H1 (cell line): ENCODE measurements at regions not wholly inside any gene's neighbourhood (a gene's known extent, or its start where the extent isn't known, plus 50 kb on each side); places are given as distances from the start of the nearest gene placed in this dataset.

Experiments
- CTCF ChIA-PET: fragments of 300-600 bp; sonication (Branson Sonifier 250); formaldehyde crosslinking; loops from one replicate; lab custom pipeline; 2021; ENCODE audit not compliant: partially characterized antibody; lab: Charles Lee
- POLR2A ChIA-PET: fragments of 300-600 bp; sonication (Branson Sonifier 250); formaldehyde crosslinking; loops from one replicate; lab custom pipeline; 2021; ENCODE audit warnings: inconsistent platforms; ENCODE audit not compliant: partially characterized antibody; lab: Charles Lee
- DNase-seq, 2 experiments: peaks; one replicate each; pipeline versions ENCODE4 v3.0.0 to v3.0.0-alpha.2; 2010 to 2022; ENCODE audit warnings: low spot score in 2 of 2, low read depth in 1 of 2, mixed read lengths in 1 of 2
- FAIRE-seq: peaks from 2 replicates; lab custom pipeline; 2011; peaks lifted over from hg19 to GRCh38; lab: Jason Lieb, UNC
- H2AFZ ChIP-seq: 2 replicates; pipeline ENCODE4 v1.8.1; 2012; ENCODE audit warnings: low read length, inconsistent platforms
- H2AK5ac ChIP-seq: 2 replicates; pipeline ENCODE4 v1.6.1; 2013; ENCODE audit warnings: low read depth, low read length
- H2BK120ac ChIP-seq: replicated peaks from 2 replicates; pipeline ENCODE3; 2013; ENCODE audit warnings: low read depth, low read length, inconsistent platforms
- H2BK12ac ChIP-seq: 2 replicates; pipeline ENCODE4 v1.6.1; 2013; ENCODE audit warnings: low read depth, low read length
- H2BK15ac ChIP-seq: 2 replicates; pipeline ENCODE4 v1.6.1; 2013; ENCODE audit warnings: low read length
- H2BK20ac ChIP-seq: 2 replicates; pipeline ENCODE4 v1.6.1; 2013; ENCODE audit warnings: low read length
- H2BK5ac ChIP-seq: 2 replicates; pipeline ENCODE4 v1.6.1; 2013; ENCODE audit warnings: low read depth, low read length
- H3K14ac ChIP-seq: 2 replicates; pipeline ENCODE4 v1.6.1; 2013; ENCODE audit warnings: inconsistent platforms; ENCODE audit not compliant: insufficient read length
- H3K18ac ChIP-seq: 2 replicates; pipeline ENCODE4 v1.6.1; 2013; ENCODE audit warnings: low read length; ENCODE audit errors: extremely low read depth
- H3K23ac ChIP-seq: 2 replicates; pipeline ENCODE4 v1.6.1; 2013; ENCODE audit warnings: inconsistent platforms; ENCODE audit not compliant: insufficient read length
- H3K23me2 ChIP-seq: 2 replicates; pipeline ENCODE4 v1.6.1; 2013; ENCODE audit warnings: low read depth, low read length
- H3K27ac ChIP-seq: 2 replicates; pipeline ENCODE4 v1.6.1; 2011; ENCODE audit warnings: low read depth, low read length, inconsistent platforms
- H3K27me3 ChIP-seq, 4 experiments: replicated peaks in 1 of 4; 1 replicate in 1 of 4; 2 replicates in 3 of 4; pipeline versions ENCODE4 v1.6.1 to v1.8.1; 2011 to 2013; ENCODE audit warnings: low read length in 3 of 4, mild to moderate bottlenecking in 3 of 4, inconsistent platforms in 2 of 4, mixed read lengths in 2 of 4, moderate library complexity in 1 of 4; ENCODE audit not compliant: control insufficient read depth in 3 of 4, insufficient read depth in 3 of 4; ENCODE audit errors: extremely low read depth in 1 of 4
- H3K36me3 ChIP-seq, 4 experiments: 2 replicates each; pipeline versions ENCODE4 v1.6.1 to v1.8.1; 2011 to 2013; ENCODE audit warnings: mild to moderate bottlenecking in 4 of 4, low read length in 3 of 4, moderate library complexity in 2 of 4, control low read depth in 1 of 4, inconsistent platforms in 1 of 4; ENCODE audit not compliant: insufficient read depth in 4 of 4, control insufficient read depth in 2 of 4
- H3K4ac ChIP-seq: replicated peaks from 2 replicates; pipeline ENCODE3; 2013; ENCODE audit warnings: low read length, low read depth, mixed read lengths, inconsistent platforms; ENCODE audit not compliant: insufficient read length
- H3K4me1 ChIP-seq, 4 experiments: replicated peaks in 1 of 4; 1 replicate in 1 of 4; 2 replicates in 3 of 4; pipeline versions ENCODE4 v1.6.1 to v1.8.1; 2011 to 2013; ENCODE audit warnings: low read length in 3 of 4, inconsistent platforms in 2 of 4, mixed read lengths in 1 of 4; ENCODE audit not compliant: insufficient read depth in 4 of 4, control insufficient read depth in 3 of 4
- H3K4me2 ChIP-seq, 2 experiments: 2 replicates each; pipeline versions ENCODE4 v1.6.1 to v1.8.1; 2011 to 2013; ENCODE audit warnings: low read depth in 2 of 2, low read length in 2 of 2, control low read depth in 1 of 2, inconsistent platforms in 1 of 2, mild to moderate bottlenecking in 1 of 2; ENCODE audit not compliant: insufficient read depth in 1 of 2
- H3K4me3 ChIP-seq, 4 experiments: fragments of 200-600, 300-600 bp in 1 of 4; sonication (generic), shearing (Covaris generic), sonication (Bioruptor Twin) in 1 of 4; 2 replicates each; pipeline versions ENCODE4 v1.5.1 to v1.8.1; 2011 to 2016; ENCODE audit warnings: low read length in 4 of 4, low read depth in 3 of 4, control low read depth in 2 of 4, inconsistent platforms in 2 of 4, mild to moderate bottlenecking in 2 of 4, mixed read lengths in 1 of 4, moderate library complexity in 1 of 4; ENCODE audit not compliant: insufficient read depth in 2 of 4; ENCODE audit errors: extremely low read depth in 1 of 4
- H3K56ac ChIP-seq: replicated peaks from 2 replicates; pipeline ENCODE3; 2013; ENCODE audit warnings: low read depth, mild to moderate bottlenecking, mixed read lengths, low read length, inconsistent platforms; ENCODE audit not compliant: insufficient read length
- H3K79me1 ChIP-seq: 2 replicates; pipeline ENCODE4 v1.6.1; 2013; ENCODE audit warnings: low read depth, low read length, control low read depth
- H3K79me2 ChIP-seq, 2 experiments: 2 replicates each; pipeline versions ENCODE4 v1.6.1 to v1.8.1; 2012 to 2013; ENCODE audit warnings: low read length in 2 of 2, mild to moderate bottlenecking in 2 of 2, inconsistent platforms in 1 of 2; ENCODE audit not compliant: insufficient read depth in 2 of 2, control insufficient read depth in 1 of 2
- H3K9ac ChIP-seq, 4 experiments: replicated peaks in 1 of 4; 1 replicate in 1 of 4; 2 replicates in 3 of 4; pipeline versions ENCODE4 v1.6.1 to v1.8.1; 2011 to 2013; ENCODE audit warnings: low read depth in 3 of 4, low read length in 3 of 4, control low read depth in 2 of 4, mild to moderate bottlenecking in 2 of 4, moderate library complexity in 2 of 4, inconsistent platforms in 1 of 4; ENCODE audit errors: extremely low read depth in 1 of 4
- H3K9me3 ChIP-seq, 2 experiments: 2 replicates each; pipeline versions ENCODE4 v1.6.1 to v1.8.1; 2012 to 2013; ENCODE audit warnings: mild to moderate bottlenecking in 2 of 2, moderate library complexity in 2 of 2, control low read depth in 1 of 2, inconsistent platforms in 1 of 2, low read depth in 1 of 2, low read length in 1 of 2, mixed read lengths in 1 of 2; ENCODE audit not compliant: insufficient read depth in 2 of 2
- H4K20me1 ChIP-seq, 2 experiments: replicated peaks in 1 of 2; 2 replicates each; pipeline versions ENCODE3 to v1.8.1; 2011 to 2013; ENCODE audit warnings: inconsistent platforms in 2 of 2, low read length in 2 of 2, mild to moderate bottlenecking in 1 of 2; ENCODE audit not compliant: insufficient read depth in 2 of 2, control insufficient read depth in 1 of 2
- H4K5ac ChIP-seq: 2 replicates; pipeline ENCODE4 v1.6.1; 2013; ENCODE audit warnings: low read length, low read depth, mixed read lengths, inconsistent platforms; ENCODE audit not compliant: insufficient read length
- H4K8ac ChIP-seq: 2 replicates; pipeline ENCODE4 v1.8.0; 2013; ENCODE audit warnings: mild to moderate bottlenecking, moderate library complexity, low read length, inconsistent platforms; ENCODE audit not compliant: insufficient read depth; ENCODE audit errors: extremely low read depth
- H4K91ac ChIP-seq: replicated peaks from 2 replicates; pipeline ENCODE3; 2013; ENCODE audit warnings: low read length, mixed read lengths, inconsistent platforms; ENCODE audit not compliant: insufficient read length
- CHD1 ChIP-seq: IDR thresholded peaks from 2 replicates; pipeline ENCODE4 v1.6.1; 2012; ENCODE audit warnings: low read depth, low read length, improper control_type of control experiment
- GABPA ChIP-seq: IDR thresholded peaks from 2 replicates; pipeline ENCODE4 v1.6.1; 2011; ENCODE audit warnings: mild to moderate bottlenecking, low read length, moderate library complexity, borderline replicate concordance; ENCODE audit not compliant: insufficient read depth
- GTF2F1 ChIP-seq: IDR thresholded peaks from 2 replicates; pipeline ENCODE4 v1.6.1; 2012; ENCODE audit warnings: low read depth, low read length, improper control_type of control experiment, borderline replicate concordance
- KDM4A ChIP-seq: IDR thresholded peaks from one replicate; pipeline ENCODE4 v1.7.1; 2012; ENCODE audit warnings: low read depth, mild to moderate bottlenecking, moderate library complexity, low read length, inconsistent platforms; ENCODE audit not compliant: severe bottlenecking
- PHF8 ChIP-seq: fragments of 200-600 bp; sonication (generic); conservative IDR thresholded peaks from 2 replicates; pipeline ENCODE4 v1.7.1; 2012; ENCODE audit warnings: low read depth, mild to moderate bottlenecking, inconsistent platforms, low read length, moderate library complexity
- POLR2AphosphoS5 ChIP-seq: IDR thresholded peaks from 2 replicates; pipeline ENCODE4 v1.6.1; 2011; ENCODE audit warnings: low read depth, low read length
- RNF2 ChIP-seq: fragments of 200-900, 300-1000 bp; sonication (generic); IDR thresholded peaks from 2 replicates; pipeline ENCODE4 v1.7.1; 2016; ENCODE audit warnings: borderline replicate concordance, low read depth, mild to moderate bottlenecking, antibody characterized with exemption, low read length; ENCODE audit not compliant: poor library complexity, severe bottlenecking; ENCODE audit errors: missing control alignments
- TEAD4 ChIP-seq: IDR thresholded peaks from 2 replicates; pipeline ENCODE4 v1.6.1; 2012; ENCODE audit warnings: low read depth, low read length, inconsistent platforms, mixed read lengths
- USF2 ChIP-seq: IDR thresholded peaks from 2 replicates; pipeline ENCODE4 v1.6.1; 2011; ENCODE audit warnings: low read length, improper control_type of control experiment
- WGBS, 2 experiments: shearing (Covaris generic) in 1 of 2; methylation state at CpG; one replicate each; pipeline versions ENCODE4 v1.1.6 to v1.1.7; 2013 to 2015; ENCODE audit warnings: low lambda C conversion rate in 2 of 2, mixed read lengths in 2 of 2, inconsistent platforms in 1 of 2, low coverage in 1 of 2, missing lambda C conversion rate in 1 of 2; ENCODE audit not compliant: insufficient replicate concordance in 2 of 2, insufficient coverage in 1 of 2, insufficient read length in 1 of 2; ENCODE audit errors: extremely low coverage in 1 of 2, missing lambda C conversion rate in 1 of 2; 5-methylcytosine and 5-hydroxymethylcytosine counted together

- FAIRE-seq (no peak), DNase-seq (no peak)
- Histone ChIP-seq H3K4me2 (peak overlapping the region in 1 of 2 experiments; percentile 39; a peak in 2 of 4 replicates), H3K4me1 (peaks cover 7 to 56% (median 40%) of the 10 kb centered on the region in 4 experiments), H3K14ac (no peak overlapping the region), H3K9ac (no peak overlapping the region), H2BK12ac (peak overlapping the region; percentile 71; the same call in 1 of the 2 replicates), H2AFZ (no peak overlapping the region), H3K27ac (no peak overlapping the region), H2BK120ac (no peak overlapping the region), H3K23ac (no peak overlapping the region), H2BK20ac (peak overlapping the region; percentile 95; the same call in 1 of the 2 replicates), H3K4me3 (no peak overlapping the region), H3K23me2 (0 out of 2 replicates have a peak, but pooled peaks cover 2% of the 10 kb centered on the region), H4K5ac (no peak overlapping the region), H4K8ac (no peak overlapping the region; the same call in 1 of the 2 replicates), H3K4ac (peak overlapping the region; percentile 87), H2BK15ac (peak overlapping the region; percentile 95; the same call in 1 of the 2 replicates), H3K27me3 (0 out of 7 replicates have a peak, but pooled peaks cover 0 to 4% (median 0%) of the 10 kb centered on the region in 4 experiments), H3K9me3 (no peaks in the 10 kb centered on the region; a peak in 1 of 4 replicates), H3K56ac (no peak overlapping the region), H2BK5ac (peak overlapping the region; percentile 97; the same call in 1 of the 2 replicates), H4K91ac (peak overlapping the region; percentile 97), H3K36me3 (no peaks in the 10 kb centered on the region), H4K20me1 (peaks cover 0 to 1% of the 10 kb centered on the region in 2 experiments), H3K18ac (no peak overlapping the region; the same call in 1 of the 2 replicates), H3K79me2 (no peaks in the 10 kb centered on the region), H2AK5ac (peak overlapping the region; percentile 77; the same call in 1 of the 2 replicates), H3K79me1 (peaks cover 3% of the 10 kb centered on the region)
- CTCF ChIA-PET = interaction anchor here (0.6 to 10.6 kb wide), 7 partner anchors 11 to 517 kb away, joined by 3 to 69 read pairs (median 4); no protein-coding TSS in a partner anchor
- POLR2A ChIA-PET = interaction anchor here (1.0 to 1.2 kb wide), 2 partner anchors 14 kb away, joined by 3 read pairs; no protein-coding TSS in a partner anchor
- TF ChIP-seq GTF2F1 (no peak), GABPA (no peak), KDM4A (no peak), TEAD4 (no peak), RNF2 (no peak), USF2 (no peak), POLR2AphosphoS5 (no peak), CHD1 (no peak), PHF8 (no peak)
- 80% methylated on average over 11 of the region's 14 CpGs; no CpG with 5 or more reads in 1 of the 2 experiments for WGBS, 2 experiments
These were observed 199.5 kb upstream of the CIBAR2 start for GRCh38 chr16:85311741-85312140.
